ENCODE measurements at regions not wholly inside any gene's neighbourhood (a gene's known extent, or its start where the extent isn't known, plus 50 kb on each side); places are given as distances from the start of the nearest gene placed in this dataset.

DNA sequence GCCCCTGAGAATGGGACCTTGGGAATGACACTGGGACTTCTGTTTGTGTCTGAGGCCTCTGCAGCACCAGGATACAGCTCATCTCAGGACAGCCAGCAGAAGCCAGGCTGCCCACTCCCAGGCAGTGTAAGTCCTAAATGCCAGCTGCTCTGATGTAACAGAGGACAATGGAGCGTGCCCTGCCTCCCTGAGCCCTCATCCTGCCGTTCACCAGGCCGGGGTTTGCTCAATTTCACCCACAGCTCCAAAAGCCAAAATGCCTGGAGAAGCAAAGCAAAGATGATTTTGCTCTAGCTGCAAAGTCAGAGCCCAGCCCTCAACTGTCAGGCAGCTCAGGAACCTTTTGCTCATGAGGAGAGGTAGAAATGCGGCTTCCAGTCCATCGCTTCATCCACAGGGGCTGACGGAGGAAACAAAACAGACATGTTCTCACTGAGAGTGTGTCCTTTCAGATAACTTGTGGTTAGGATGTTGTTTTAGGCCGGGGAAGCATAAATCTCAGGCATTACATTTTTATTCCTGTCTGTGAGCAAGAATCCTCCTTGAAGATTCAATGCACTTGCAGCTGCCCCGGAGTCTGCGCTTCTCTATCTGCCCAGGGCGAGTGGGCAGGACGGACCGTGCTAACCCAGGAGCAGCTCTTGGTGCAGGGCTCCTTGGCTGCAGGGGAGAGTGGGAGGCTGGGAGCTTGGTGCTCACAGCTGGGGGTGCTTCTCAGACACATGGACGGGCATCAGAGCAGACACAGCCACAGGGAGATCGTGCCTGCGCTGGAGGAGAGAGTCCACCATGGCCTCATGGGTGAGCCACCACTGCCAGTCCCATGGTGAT, 83.2 kb upstream of the CHST15 start:
- H2AK9ac ChIP-seq (replicated peaks; ENCODE audit: low read depth, low read length, poor library complexity), result no peak overlapping the region
- no peak overlapping the region for H3K23ac ChIP-seq (ENCODE audit: low read depth, low read length)
- no peak overlapping the region for H3K56ac ChIP-seq (ENCODE audit: extremely low read depth, insufficient read depth, low read length)
- H2BK20ac ChIP-seq (ENCODE audit: low read depth, low read length), result no peak overlapping the region
- no peaks in the 10 kb centered on the region for H4K20me1 ChIP-seq (ENCODE audit: insufficient read depth, low read length)
- DNase-seq (no peak), ATAC-seq (ENCODE audit: low read depth) (no peak)
- H2AFZ ChIP-seq (replicated peaks; ENCODE audit: low read length, poor library complexity), result no peak overlapping the region
- H3K4ac ChIP-seq (ENCODE audit: low read depth, low read length), result no peak overlapping the region
- BruUV-seq (replicated peaks), result no TSS peak
- no peaks in the 10 kb centered on the region for H3K9me1 ChIP-seq (ENCODE audit: insufficient read depth, low read length)
- WGBS, 2 experiments (ENCODE audit: extremely low coverage in 2 of 2, insufficient read length in 1 of 2), result no CpG with 5 or more reads among the region's 15 CpGs
- no peak overlapping the region for H3K27ac ChIP-seq (ENCODE audit: insufficient read depth, low read length)
- intact Hi-C loops (cut with micrococcal nuclease) (no loop called here), in situ Hi-C loops (cut with MboI; ENCODE audit: low sequenced_read_pairs) (no loop called here), dilution Hi-C loops (cut with HindIII; ENCODE audit: low sequenced_read_pairs, unreplicated experiment) (no loop called here)
- no peak overlapping the region for H4K5ac ChIP-seq (ENCODE audit: low read depth, low read length)
- no peak overlapping the region for H2BK15ac ChIP-seq (ENCODE audit: low read depth, low read length)
- no peak overlapping the region for H3K18ac ChIP-seq (ENCODE audit: low read depth, low read length)
- H3K27me3 ChIP-seq (ENCODE audit: control insufficient read depth, insufficient read depth, low read length), result no peaks in the 10 kb centered on the region
- H3K9me3 ChIP-seq (ENCODE audit: control insufficient read depth, insufficient read depth, low read length), result peaks cover 10% of the 10 kb centered on the region
- H2BK5ac ChIP-seq (ENCODE audit: low read depth, low read length, poor library complexity, severe bottlenecking), result no peak overlapping the region
- no peaks in the 10 kb centered on the region for H3K79me1 ChIP-seq (ENCODE audit: low read depth in 1 of 2, low read length in 2 of 2)
- no peak overlapping the region for H3K4me2 ChIP-seq (ENCODE audit: low read depth, low read length)
- H4K8ac ChIP-seq (ENCODE audit: low read depth in 2 of 2, low read length in 2 of 2), result no peak overlapping the region
- H3K9ac ChIP-seq (ENCODE audit: low read depth, low read length), result no peak overlapping the region
- H3K4me1 ChIP-seq (ENCODE audit: control insufficient read depth, insufficient read depth, low read length), result no peaks in the 10 kb centered on the region
- POLR2A ChIA-PET (ENCODE audit: unreplicated experiment), result no interaction called here
- H2AK5ac ChIP-seq (ENCODE audit: low read depth, low read length), result no peak overlapping the region
- H3K14ac ChIP-seq (replicated peaks; ENCODE audit: low read depth, low read length), result no peak overlapping the region
- no peak overlapping the region for H2BK120ac ChIP-seq (ENCODE audit: low read depth, low read length)
- CTCF ChIA-PET, result no interaction called here
- no peak overlapping the region for H3K4me3 ChIP-seq (ENCODE audit: insufficient read depth, low read depth, low read length)
- H4K91ac ChIP-seq (ENCODE audit: insufficient read depth, low read depth, low read length), result no peak overlapping the region
- no peaks in the 10 kb centered on the region for H3K36me3 ChIP-seq (ENCODE audit: control insufficient read depth, insufficient read depth, low read length)
- no peak for TF ChIP-seq CEBPB (IDR thresholded peaks at IDR 0.05; ENCODE audit: low read depth, low read length)
- TF ChIP-seq BHLHE40 (IDR thresholded peaks at IDR 0.05; ENCODE audit: low read depth, low read length), result no peak
- TF ChIP-seq, protein P1, sequence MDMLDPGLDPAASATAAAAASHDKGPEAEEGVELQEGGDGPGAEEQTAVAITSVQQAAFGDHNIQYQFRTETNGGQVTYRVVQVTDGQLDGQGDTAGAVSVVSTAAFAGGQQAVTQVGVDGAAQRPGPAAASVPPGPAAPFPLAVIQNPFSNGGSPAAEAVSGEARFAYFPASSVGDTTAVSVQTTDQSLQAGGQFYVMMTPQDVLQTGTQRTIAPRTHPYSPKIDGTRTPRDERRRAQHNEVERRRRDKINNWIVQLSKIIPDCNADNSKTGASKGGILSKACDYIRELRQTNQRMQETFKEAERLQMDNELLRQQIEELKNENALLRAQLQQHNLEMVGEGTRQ (IDR thresholded peaks at IDR 0.05; ENCODE audit: low read depth, low read length), result no peak
- no peak for TF ChIP-seq CHD1 (IDR thresholded peaks at IDR 0.05; ENCODE audit: low read depth, low read length)
- TF ChIP-seq MXI1 (IDR thresholded peaks at IDR 0.05; ENCODE audit: borderline replicate concordance, low read depth, low read length), result no peak
- TF ChIP-seq MAZ (IDR thresholded peaks at IDR 0.05; ENCODE audit: borderline replicate concordance, low read depth, low read length), result no peak
- TF ChIP-seq RAD21 (IDR thresholded peaks at IDR 0.05; ENCODE audit: low read length), result no peak
- no peak for TF ChIP-seq NFE2L2 (IDR thresholded peaks at IDR 0.05; ENCODE audit: low read depth, low read length)
- no peak for TF ChIP-seq POLR2A (IDR thresholded peaks at IDR 0.05; ENCODE audit: low read depth, low read length)
- TF ChIP-seq, protein P2, sequence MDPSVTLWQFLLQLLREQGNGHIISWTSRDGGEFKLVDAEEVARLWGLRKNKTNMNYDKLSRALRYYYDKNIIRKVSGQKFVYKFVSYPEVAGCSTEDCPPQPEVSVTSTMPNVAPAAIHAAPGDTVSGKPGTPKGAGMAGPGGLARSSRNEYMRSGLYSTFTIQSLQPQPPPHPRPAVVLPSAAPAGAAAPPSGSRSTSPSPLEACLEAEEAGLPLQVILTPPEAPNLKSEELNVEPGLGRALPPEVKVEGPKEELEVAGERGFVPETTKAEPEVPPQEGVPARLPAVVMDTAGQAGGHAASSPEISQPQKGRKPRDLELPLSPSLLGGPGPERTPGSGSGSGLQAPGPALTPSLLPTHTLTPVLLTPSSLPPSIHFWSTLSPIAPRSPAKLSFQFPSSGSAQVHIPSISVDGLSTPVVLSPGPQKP (IDR thresholded peaks at IDR 0.05; ENCODE audit: borderline replicate concordance, low read depth, low read length), result no peak
